ENCODE measurements at regions not wholly inside any gene's neighbourhood (a gene's known extent, or its start where the extent isn't known, plus 50 kb on each side); places are given as distances from the start of the nearest gene placed in this dataset.
"Not testable (repeated sequence)": the region's sequence is repeated elsewhere in the genome, so short reads cannot be mapped to it uniquely, and the experiment has no call there.

GRCh38 chr14:28820677-28821076 lies 54.1 kb downstream of the FOXG1 start:
- no peak for DNase-seq (ENCODE audit: low spot score)

- DNase-seq (ENCODE audit: low spot score), result no peak
Measured at GRCh38 chr14:28821993-28822392, 55.4 kb downstream of the FOXG1 start.

DNA sequence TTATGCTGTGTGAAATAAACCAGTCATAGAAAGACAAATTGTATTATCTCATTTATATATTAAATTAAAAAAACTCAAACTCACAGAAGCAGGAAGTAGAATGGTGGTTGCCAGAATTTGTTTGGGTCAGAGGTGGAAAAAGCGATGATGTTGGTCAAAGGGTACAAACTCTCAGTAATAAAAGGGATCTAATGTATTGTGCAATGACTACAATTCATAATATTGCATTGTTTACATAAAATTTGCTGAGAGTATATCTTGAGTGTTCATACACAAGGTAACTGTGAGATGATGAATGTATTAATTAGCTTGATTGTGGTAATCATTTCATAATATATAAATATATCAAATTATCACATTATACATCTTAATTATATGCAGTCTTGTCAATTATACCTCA lies 56.7 kb downstream of the FOXG1 start:
- DNase-seq (ENCODE audit: low spot score), result no peak

DNA sequence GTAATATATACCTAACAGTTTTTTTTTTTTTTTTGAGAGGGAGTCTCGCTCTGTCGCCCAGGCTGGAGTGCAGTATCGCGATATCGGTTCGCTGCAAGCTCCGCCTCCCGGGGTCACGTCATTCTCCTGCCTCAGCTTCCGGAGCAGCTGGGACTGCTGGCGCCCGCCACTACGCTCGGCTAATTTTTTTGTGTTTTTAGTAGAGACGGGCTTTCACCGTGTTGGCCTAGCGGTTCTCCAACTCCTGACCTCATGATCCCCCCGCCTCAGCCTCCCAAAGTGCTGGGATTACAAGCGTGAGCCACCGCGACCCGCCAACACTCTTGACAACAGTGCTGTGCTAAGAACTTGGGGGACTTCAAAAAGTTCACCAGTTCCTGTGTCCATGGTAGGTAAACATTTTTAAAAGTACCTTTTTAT lies 63.5 kb downstream of the FOXG1 start:
- no peak for DNase-seq (ENCODE audit: low spot score)

GRCh38 chr14:28831126-28831525 lies 64.5 kb downstream of the FOXG1 start:
- DNase-seq (ENCODE audit: low spot score), result no peak

DNA sequence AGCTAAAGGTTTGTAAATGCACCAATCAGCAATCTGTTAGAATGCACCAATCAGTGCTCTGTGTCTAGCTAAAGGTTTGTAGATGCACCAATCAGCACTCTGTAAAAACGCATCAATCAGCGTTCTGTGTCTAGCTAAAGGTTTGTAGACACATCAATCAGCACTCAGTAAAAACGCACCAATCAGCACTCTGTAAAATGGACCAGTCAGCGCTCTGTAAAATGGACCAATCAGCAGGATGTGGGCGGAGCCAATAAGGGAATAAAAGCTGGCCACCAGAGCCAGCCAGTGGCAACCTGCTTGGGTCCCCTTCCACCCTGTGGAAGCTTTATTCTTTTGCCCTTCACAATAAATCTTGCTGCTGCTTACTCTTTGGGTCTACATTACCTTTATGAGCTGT lies 76.0 kb downstream of the FOXG1 start:
- DNase-seq (ENCODE audit: low spot score), result not testable (repeated sequence)

DNA sequence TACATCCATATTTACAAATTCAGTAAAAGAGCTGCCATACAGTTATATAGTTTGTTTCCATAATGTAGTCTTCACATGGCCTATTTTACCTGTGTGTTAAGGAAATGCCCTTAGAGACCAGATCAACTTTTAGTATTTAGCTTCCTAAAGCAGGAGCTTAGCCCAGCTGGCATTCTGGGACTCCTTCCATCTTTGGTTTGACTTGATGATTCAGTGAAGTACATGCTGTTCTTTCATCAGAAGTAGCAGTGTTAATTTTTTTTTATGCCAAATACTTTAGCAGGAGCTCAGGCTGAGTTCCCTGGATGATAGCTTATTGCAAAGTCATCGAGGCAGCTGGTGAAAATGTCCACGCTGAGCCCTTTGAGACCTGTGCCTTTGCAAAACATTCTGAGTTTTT lies 101.0 kb downstream of the FOXG1 start:
- no peak for DNase-seq (ENCODE audit: low spot score)

- no peak for DNase-seq (ENCODE audit: low spot score)
Measured at GRCh38 chr14:28870033-28870564, 103.5 kb downstream of the FOXG1 start.

GRCh38 chr14:28875934-28876571 lies 109.5 kb downstream of the FOXG1 start:
- DNase-seq (ENCODE audit: low spot score), result no peak

GRCh38 chr14:28876572-28876945 lies 110.0 kb downstream of the FOXG1 start:
- no peak for DNase-seq (ENCODE audit: low spot score)

DNA sequence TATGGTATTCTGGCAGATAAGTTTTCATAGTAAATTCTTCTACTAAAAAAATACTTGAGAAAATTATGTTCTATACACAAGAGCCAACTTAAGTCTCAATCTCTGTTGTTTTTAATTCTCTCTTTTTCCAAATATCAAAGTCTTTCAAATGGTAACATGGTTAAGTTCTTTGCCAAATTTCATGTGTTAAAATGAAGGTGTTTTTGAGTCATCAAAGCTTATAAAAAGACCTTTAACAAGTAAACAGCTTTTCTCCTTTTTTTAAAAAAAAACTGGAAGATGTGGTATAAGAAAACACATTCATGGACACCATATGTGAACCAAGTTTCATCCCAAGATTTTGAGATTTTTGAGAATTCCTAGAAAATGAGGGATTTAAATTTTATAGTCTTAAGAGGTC lies 111.3 kb downstream of the FOXG1 start:
- no peak for DNase-seq (ENCODE audit: low spot score)

GRCh38 chr14:28879573-28879996 lies 113.0 kb downstream of the FOXG1 start:
- DNase-seq (ENCODE audit: low spot score), result no peak

- DNase-seq (ENCODE audit: low spot score), result no peak
Measured at GRCh38 chr14:28886940-28887339, 120.4 kb downstream of the FOXG1 start.

DNA sequence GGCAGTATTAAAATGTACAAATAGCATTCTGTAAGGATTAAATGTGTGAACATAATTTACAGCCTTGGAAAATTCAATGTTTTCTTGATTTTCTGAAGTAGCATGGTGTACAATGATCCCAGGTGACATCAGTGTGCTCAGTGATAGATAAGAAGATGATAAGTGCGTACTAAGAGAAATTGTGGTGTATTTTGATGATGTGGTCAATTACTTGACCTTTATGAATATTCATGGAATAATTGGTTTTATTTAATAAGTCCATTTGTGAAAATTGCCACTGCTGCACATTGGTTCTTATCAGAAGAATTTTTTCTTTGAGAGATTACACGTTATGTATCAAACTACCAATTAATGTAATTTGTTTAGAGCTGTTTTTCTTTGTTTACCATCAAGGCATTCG lies 128.8 kb downstream of the FOXG1 start:
- no peak for DNase-seq (ENCODE audit: low spot score)

GRCh38 chr14:28896337-28896736 lies 129.8 kb downstream of the FOXG1 start:
- no peak for DNase-seq (ENCODE audit: low spot score)

DNA sequence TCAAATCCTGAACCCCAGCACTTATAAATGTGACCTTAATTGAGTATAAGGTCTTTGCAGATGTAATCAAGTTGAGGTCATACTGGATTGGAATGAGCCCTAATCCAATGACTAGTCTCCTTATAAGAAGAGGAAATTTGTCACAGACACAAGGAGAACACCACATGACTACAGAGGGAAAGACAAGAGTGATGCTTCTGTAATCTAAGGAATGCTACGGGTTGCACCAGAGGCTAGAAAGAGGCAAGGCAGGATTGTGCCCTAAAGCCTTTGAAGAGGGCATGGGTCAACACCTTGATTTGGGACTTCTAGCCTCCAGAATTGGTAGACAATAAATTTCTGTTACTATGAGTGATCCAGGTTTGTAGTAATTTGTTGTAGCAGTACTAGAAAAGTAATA lies 135.0 kb downstream of the FOXG1 start:
- DNase-seq (ENCODE audit: low spot score), result no peak

GRCh38 chr14:28902930-28903329 lies 136.3 kb downstream of the FOXG1 start:
- no peak for DNase-seq (ENCODE audit: low spot score)

DNA sequence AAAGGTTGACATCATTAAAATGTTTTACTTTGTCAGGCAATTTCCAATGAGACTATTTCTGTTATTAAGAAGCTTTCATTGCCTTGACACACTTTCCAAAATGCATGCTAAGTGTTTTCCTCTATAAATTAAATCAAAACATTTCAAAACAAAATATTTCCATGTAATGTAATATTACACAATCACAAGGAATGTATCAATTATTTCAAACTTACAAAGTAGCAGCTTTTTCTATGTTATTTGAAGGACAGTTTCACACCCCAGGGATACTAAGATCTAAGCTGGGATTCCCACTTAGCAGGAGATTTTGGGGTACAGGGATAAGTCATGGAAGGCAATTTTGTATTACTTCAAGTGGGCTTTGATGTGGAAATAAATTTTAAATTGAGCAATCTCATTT lies 144.9 kb downstream of the FOXG1 start:
- no peak for DNase-seq (ENCODE audit: low spot score)

DNA sequence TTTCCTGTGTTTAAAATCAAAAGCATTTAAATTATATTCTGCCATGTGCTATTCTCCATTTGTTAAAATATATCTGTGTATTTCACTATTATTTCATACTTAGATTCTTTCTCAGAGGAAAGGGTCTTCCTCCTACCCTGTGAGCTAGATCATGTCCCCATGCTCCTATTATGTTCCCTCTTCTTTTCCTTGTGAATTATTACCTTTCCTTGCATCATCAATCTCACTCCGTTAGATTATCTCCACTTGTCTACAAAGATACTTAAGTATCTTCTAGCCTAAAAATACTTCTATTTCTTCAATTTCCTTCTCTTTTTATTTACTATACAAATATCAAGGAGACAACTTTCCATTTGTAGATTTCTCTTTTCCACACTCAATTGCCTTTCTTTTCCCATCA lies 146.5 kb downstream of the FOXG1 start:
- no peak for DNase-seq (ENCODE audit: low spot score)

GRCh38 chr14:28926122-28926521 lies 159.5 kb downstream of the FOXG1 start:
- DNase-seq (ENCODE audit: low spot score), result no peak

- DNase-seq (ENCODE audit: low spot score), result no peak
Measured at GRCh38 chr14:28931999-28932398, 165.4 kb downstream of the FOXG1 start.

DNA sequence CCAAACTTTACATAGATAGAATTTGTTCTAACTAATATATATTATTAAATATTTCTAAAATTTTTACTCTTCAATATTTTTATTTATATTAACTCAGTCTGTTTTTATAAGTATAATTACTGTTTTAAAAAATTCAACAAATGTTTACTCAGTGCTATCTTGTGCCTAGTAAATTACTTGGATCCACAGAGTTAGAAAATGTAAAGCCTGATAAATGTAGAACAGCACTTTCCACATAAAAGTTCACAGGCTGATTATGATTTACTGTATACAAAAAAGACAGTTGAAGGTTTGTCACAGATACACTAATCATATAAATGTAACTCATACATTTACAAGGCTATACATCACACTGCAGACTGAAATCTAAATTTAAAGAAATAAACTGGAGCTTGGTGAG lies 170.0 kb downstream of the FOXG1 start:
- DNase-seq (ENCODE audit: low spot score), result no peak

DNA sequence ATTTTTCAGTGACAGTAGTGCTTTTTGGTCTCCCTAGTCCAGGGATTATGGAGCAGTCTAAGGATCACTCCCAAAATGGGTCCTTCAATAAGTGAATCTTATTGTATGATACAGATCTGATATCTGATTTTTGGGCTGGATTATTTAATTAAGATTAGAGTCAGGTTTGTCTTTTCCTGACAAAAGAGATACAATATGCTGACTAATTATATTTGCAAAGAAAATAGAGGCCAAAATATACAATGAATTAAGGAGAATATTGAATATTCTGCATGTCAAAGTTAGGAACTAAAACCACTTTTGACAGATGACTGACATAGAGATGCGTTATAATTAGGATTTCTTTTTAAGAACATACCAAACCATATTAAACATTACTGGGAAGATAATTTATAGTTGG lies 175.2 kb downstream of the FOXG1 start:
- no peak for DNase-seq (ENCODE audit: low spot score)

DNA sequence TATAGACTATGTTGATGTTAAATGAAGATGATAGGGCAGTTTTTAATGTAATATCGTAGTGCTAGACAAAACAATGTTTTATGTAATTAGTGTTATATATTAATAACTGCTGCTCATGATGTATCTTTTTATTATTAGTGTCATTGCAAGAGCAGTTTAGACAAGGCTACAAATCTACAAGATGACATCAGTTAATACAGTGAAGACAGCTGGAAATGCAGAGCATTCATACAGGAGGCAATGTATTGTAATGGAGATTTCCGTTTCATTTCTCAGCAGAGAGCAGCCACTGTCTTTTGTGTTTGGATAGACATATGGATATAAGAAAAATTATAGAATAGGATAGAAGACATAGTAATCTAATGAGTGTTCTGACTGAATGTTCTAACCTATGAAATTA lies 178.0 kb downstream of the FOXG1 start:
- DNase-seq (ENCODE audit: low spot score), result no peak
